Lower lobe of right lung (tissue), 2 donors: ENCODE measurements at regions not wholly inside any gene's neighbourhood (a gene's known extent, or its start where the extent isn't known, plus 50 kb on each side); places are given as distances from the start of the nearest gene placed in this dataset.
A peak's percentile ranks its signal among the peaks of the same experiment; 100 is the strongest.

Source experiments
- ATAC-seq, 2 donors: fragments of 200-7000 bp; cut with Tn5 transposase; one replicate each; pipeline ENCODE4 v1.9.1; 2020 to 2022; ENCODE audit warnings: mild to moderate bottlenecking in 2 of 2, moderate library complexity in 2 of 2
- DNase-seq: peaks from one replicate; pipeline ENCODE4 v3.0.0-alpha.2; 2020
- H3K27ac ChIP-seq: fragments of 200-600 bp; one replicate; pipeline ENCODE4 v1.8.0; 2022
- H3K27me3 ChIP-seq: fragments of 200-600 bp; one replicate; pipeline ENCODE4 v1.8.0; 2022; ENCODE audit warnings: low read depth
- H3K36me3 ChIP-seq: fragments of 200-600 bp; one replicate; pipeline ENCODE4 v1.8.0; 2022; ENCODE audit warnings: mild to moderate bottlenecking
- H3K4me1 ChIP-seq: fragments of 200-600 bp; one replicate; pipeline ENCODE4 v1.8.0; 2022
- H3K4me3 ChIP-seq: fragments of 200-600 bp; one replicate; pipeline ENCODE4 v1.8.0; 2022; ENCODE audit warnings: mild to moderate bottlenecking
- H3K9me3 ChIP-seq: fragments of 200-600 bp; one replicate; pipeline ENCODE4 v1.8.0; 2022
- intact Hi-C: fragments of 100-400 bp; cut with DNase I; formaldehyde crosslinking; loops from one replicate; pipeline ENCODE4 v1.11.0; 2022
- TF ChIP-seq, protein P1 (sequence below): fragments of 200-600 bp; IDR thresholded peaks from one replicate; pipeline ENCODE4 v1.8.0; 2022; ENCODE audit warnings: antibody characterized with exemption, mild to moderate bottlenecking
- donor health status: DM: no; HTN: yes; CAD: no; lungs with severe emphysema.

- Histone ChIP-seq H3K27me3 (no peaks in the 10 kb centered on the region), H3K27ac (no peak overlapping the region), H3K36me3 (no peaks in the 10 kb centered on the region), H3K4me1 (no peaks in the 10 kb centered on the region), H3K4me3 (no peak overlapping the region), H3K9me3 (no peaks in the 10 kb centered on the region)
- TF ChIP-seq, protein P1, sequence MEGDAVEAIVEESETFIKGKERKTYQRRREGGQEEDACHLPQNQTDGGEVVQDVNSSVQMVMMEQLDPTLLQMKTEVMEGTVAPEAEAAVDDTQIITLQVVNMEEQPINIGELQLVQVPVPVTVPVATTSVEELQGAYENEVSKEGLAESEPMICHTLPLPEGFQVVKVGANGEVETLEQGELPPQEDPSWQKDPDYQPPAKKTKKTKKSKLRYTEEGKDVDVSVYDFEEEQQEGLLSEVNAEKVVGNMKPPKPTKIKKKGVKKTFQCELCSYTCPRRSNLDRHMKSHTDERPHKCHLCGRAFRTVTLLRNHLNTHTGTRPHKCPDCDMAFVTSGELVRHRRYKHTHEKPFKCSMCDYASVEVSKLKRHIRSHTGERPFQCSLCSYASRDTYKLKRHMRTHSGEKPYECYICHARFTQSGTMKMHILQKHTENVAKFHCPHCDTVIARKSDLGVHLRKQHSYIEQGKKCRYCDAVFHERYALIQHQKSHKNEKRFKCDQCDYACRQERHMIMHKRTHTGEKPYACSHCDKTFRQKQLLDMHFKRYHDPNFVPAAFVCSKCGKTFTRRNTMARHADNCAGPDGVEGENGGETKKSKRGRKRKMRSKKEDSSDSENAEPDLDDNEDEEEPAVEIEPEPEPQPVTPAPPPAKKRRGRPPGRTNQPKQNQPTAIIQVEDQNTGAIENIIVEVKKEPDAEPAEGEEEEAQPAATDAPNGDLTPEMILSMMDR, result no peak
- ATAC-seq (no peak), DNase-seq (no peak)
- intact Hi-C loops, result no loop called here
Observed at GRCh38 chr2:57372237-57372984, 674.2 kb upstream of the VRK2 start.

GRCh38 chr2:57373530-57373929 is 673.1 kb upstream of the VRK2 start:
- DNase-seq (no peak), ATAC-seq (no peak)
- H3K27me3 ChIP-seq, result no peaks in the 10 kb centered on the region
- no peak overlapping the region for H3K27ac ChIP-seq
- H3K4me1 ChIP-seq, result no peaks in the 10 kb centered on the region
- no peak overlapping the region for H3K4me3 ChIP-seq
- intact Hi-C loops, result no loop called here
- no peaks in the 10 kb centered on the region for H3K9me3 ChIP-seq
- TF ChIP-seq, protein P1, result no peak
- H3K36me3 ChIP-seq, result no peaks in the 10 kb centered on the region

GRCh38 chr2:57376985-57377384 is 669.6 kb upstream of the VRK2 start:
- DNase-seq, result no peak

DNA sequence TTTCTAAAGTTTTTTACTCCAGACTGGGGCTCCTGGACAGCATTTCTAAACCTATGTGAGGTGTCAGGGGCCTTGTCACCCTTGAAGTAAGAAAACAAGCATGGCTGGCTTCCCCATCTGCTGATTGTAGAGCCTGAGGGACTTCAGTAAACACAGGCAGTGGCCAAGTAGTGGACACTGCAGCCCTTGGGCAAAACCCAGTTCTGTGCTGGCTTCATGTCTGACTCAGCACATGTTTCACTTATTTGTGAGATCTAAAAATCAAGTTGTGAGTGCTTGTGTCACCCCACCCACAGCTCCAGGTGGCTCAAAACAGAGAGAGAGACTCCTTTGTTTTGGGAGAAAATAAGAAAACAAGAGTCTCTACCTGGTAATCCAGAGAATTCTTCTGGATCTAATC is 660.3 kb upstream of the VRK2 start:
- Histone ChIP-seq H3K27ac (no peak overlapping the region), H3K27me3 (no peaks in the 10 kb centered on the region), H3K4me3 (no peak overlapping the region), H3K9me3 (peaks cover 7% of the 10 kb centered on the region), H3K4me1 (no peaks in the 10 kb centered on the region), H3K36me3 (no peaks in the 10 kb centered on the region)
- intact Hi-C loops, result no loop called here
- DNase-seq (no peak), ATAC-seq (no peak)
- TF ChIP-seq, protein P1, result no peak

More at GRCh38 chr2:57376985-57377384, 669.6 kb upstream of the VRK2 start:
- H3K9me3 ChIP-seq, result no peaks in the 10 kb centered on the region
- H3K4me3 ChIP-seq, result no peak overlapping the region
- ATAC-seq, result no peak
- no peaks in the 10 kb centered on the region for H3K36me3 ChIP-seq
- H3K27ac ChIP-seq, result no peak overlapping the region
- TF ChIP-seq, protein P1, result no peak
- no peaks in the 10 kb centered on the region for H3K4me1 ChIP-seq
- no peaks in the 10 kb centered on the region for H3K27me3 ChIP-seq
- intact Hi-C loops, result no loop called here

DNA sequence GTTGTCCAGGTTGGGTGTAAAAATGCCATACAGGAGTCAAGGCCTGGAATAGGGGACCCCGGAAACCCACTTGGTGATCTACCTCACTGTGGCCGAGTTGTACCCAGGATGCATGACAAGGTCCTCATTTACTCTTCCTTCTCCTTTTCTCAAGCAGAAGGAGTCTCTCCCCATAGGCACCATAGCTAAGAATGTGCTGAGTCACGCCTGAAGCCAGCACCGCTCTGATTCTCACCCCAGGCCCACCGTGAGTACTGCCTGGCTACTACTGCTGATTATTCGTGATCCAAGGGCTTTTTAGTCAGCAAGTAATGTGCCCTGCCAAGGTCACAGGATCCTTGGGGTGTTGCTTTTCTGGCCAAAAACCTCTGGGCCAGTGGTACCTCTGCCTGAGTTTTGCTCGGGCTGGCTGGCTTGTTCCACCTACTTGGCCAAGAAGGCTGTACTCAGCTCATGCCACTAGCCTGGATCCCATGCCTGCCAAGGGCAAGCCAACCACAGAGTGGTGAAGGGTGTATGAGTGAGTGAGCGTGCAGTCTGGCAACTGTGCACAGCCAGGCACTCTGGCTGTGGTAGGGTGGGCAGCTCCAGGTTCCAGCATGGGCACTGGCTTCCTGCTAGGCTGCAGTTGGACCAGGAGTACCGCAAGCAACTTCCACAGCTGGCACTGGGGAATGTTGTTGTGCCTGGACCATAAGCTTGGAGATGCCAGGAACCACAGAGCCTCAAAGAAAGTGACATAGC is 650.1 kb upstream of the VRK2 start:
- intact Hi-C loops, result no loop called here
- ATAC-seq (peak in 1 of 2 donors; percentile 45), DNase-seq (no peak)
- Histone ChIP-seq H3K27ac (no peak overlapping the region), H3K4me1 (no peaks in the 10 kb centered on the region), H3K9me3 (no peaks in the 10 kb centered on the region), H3K4me3 (no peak overlapping the region), H3K36me3 (no peaks in the 10 kb centered on the region), H3K27me3 (no peaks in the 10 kb centered on the region)
- TF ChIP-seq, protein P1, result no peak
